ENCODE measurements at regions not wholly inside any gene's neighbourhood (a gene's known extent, or its start where the extent isn't known, plus 50 kb on each side); places are given as distances from the start of the nearest gene placed in this dataset.

DNA sequence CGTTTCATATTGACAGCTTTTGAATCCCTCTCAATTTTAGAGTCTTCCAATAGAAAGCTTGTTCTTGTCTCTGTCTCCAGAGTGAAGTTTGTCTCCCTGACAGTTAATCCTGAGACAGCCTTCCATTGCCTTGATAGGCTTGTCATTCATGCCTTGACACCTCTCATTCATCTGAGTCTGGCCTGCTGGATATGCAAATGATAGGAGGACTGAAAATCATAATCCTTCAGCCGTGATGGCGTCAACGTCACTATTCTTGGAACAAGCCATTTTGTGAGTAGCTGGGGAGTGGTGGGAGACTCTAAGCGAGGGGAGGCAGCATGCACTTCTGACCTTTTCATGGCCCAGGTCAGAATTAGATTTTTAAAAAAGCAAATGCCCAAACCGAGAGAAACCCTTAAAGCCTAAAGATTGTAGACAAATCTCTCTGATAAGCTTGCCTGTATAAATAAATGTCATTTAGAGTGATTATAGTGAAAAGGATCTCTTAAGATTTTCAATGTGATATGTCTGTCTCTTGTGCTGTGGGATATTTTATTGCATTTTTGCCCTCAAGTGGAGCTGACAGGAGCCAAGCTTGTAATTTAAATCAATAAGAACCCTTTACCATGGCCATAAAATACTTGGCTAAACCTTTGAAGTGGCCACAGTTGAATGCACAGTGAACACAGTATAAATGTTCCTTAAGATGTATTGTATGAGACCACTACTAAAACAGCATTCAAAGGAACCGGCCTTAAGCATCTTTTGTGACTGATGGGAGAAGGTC is 148.8 kb downstream of the SNX10 start:
- Histone ChIP-seq H3K79me2 (replicated peaks; ENCODE audit: insufficient read depth, low read length) (peaks cover 11% of the 10 kb centered on the region), H3K27me3 (ENCODE audit: insufficient read depth, low read depth, low read length) (no peaks in the 10 kb centered on the region), H3K27ac (ENCODE audit: low read length) (peak overlapping the region; percentile 99), H4K20me1 (ENCODE audit: insufficient read depth) (no peaks in the 10 kb centered on the region), H3K9ac (ENCODE audit: low read length) (peak overlapping the region; percentile 90), H3K4me3 (ENCODE audit: low read length) (peak overlapping the region; percentile 56), H3F3A (ENCODE audit: insufficient read depth, low read length, poor library complexity, severe bottlenecking) (peaks cover 15% of the 10 kb centered on the region), H3K4me2 (ENCODE audit: low read length) (peak overlapping the region; percentile 70), H3K9me2 (ENCODE audit: insufficient read depth, low read length) (no peaks in the 10 kb centered on the region), H3K36me3 (ENCODE audit: insufficient read depth, low read length) (no peaks in the 10 kb centered on the region), H2AFZ (ENCODE audit: low read depth, low read length) (no peak overlapping the region), H3K9me3 (ENCODE audit: low read length) (no peaks in the 10 kb centered on the region)
- no peak for TF ChIP-seq EZH2 (IDR thresholded peaks at IDR 0.05; ENCODE audit: borderline replicate concordance, insufficient read depth, low read length, poor library complexity, severe bottlenecking)
- TF ChIP-seq RAD21 (conservative IDR thresholded peaks at IDR 0.05) = no peak
- no peak for TF ChIP-seq MXI1 (conservative IDR thresholded peaks at IDR 0.05; ENCODE audit: poor library complexity, severe bottlenecking)
- TF ChIP-seq, protein P1, sequence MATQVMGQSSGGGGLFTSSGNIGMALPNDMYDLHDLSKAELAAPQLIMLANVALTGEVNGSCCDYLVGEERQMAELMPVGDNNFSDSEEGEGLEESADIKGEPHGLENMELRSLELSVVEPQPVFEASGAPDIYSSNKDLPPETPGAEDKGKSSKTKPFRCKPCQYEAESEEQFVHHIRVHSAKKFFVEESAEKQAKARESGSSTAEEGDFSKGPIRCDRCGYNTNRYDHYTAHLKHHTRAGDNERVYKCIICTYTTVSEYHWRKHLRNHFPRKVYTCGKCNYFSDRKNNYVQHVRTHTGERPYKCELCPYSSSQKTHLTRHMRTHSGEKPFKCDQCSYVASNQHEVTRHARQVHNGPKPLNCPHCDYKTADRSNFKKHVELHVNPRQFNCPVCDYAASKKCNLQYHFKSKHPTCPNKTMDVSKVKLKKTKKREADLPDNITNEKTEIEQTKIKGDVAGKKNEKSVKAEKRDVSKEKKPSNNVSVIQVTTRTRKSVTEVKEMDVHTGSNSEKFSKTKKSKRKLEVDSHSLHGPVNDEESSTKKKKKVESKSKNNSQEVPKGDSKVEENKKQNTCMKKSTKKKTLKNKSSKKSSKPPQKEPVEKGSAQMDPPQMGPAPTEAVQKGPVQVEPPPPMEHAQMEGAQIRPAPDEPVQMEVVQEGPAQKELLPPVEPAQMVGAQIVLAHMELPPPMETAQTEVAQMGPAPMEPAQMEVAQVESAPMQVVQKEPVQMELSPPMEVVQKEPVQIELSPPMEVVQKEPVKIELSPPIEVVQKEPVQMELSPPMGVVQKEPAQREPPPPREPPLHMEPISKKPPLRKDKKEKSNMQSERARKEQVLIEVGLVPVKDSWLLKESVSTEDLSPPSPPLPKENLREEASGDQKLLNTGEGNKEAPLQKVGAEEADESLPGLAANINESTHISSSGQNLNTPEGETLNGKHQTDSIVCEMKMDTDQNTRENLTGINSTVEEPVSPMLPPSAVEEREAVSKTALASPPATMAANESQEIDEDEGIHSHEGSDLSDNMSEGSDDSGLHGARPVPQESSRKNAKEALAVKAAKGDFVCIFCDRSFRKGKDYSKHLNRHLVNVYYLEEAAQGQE (IDR thresholded peaks at IDR 0.05; ENCODE audit: borderline replicate concordance) = no peak
- TF ChIP-seq, protein P2, sequence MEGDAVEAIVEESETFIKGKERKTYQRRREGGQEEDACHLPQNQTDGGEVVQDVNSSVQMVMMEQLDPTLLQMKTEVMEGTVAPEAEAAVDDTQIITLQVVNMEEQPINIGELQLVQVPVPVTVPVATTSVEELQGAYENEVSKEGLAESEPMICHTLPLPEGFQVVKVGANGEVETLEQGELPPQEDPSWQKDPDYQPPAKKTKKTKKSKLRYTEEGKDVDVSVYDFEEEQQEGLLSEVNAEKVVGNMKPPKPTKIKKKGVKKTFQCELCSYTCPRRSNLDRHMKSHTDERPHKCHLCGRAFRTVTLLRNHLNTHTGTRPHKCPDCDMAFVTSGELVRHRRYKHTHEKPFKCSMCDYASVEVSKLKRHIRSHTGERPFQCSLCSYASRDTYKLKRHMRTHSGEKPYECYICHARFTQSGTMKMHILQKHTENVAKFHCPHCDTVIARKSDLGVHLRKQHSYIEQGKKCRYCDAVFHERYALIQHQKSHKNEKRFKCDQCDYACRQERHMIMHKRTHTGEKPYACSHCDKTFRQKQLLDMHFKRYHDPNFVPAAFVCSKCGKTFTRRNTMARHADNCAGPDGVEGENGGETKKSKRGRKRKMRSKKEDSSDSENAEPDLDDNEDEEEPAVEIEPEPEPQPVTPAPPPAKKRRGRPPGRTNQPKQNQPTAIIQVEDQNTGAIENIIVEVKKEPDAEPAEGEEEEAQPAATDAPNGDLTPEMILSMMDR (IDR thresholded peaks at IDR 0.05; ENCODE audit: poor library complexity, severe bottlenecking) = no peak
- peak; percentile 44 for TF ChIP-seq SMC3 (conservative IDR thresholded peaks at IDR 0.05; ENCODE audit: poor library complexity)
- TF ChIP-seq POLR2AphosphoS5 (IDR thresholded peaks at IDR 0.05) = peak; percentile 93
- peak; percentile 100 for TF ChIP-seq EP300 (conservative IDR thresholded peaks at IDR 0.05; ENCODE audit: poor library complexity, severe bottlenecking)
- TF ChIP-seq TAF1 (IDR thresholded peaks at IDR 0.05; ENCODE audit: low read depth) = no peak

DNA sequence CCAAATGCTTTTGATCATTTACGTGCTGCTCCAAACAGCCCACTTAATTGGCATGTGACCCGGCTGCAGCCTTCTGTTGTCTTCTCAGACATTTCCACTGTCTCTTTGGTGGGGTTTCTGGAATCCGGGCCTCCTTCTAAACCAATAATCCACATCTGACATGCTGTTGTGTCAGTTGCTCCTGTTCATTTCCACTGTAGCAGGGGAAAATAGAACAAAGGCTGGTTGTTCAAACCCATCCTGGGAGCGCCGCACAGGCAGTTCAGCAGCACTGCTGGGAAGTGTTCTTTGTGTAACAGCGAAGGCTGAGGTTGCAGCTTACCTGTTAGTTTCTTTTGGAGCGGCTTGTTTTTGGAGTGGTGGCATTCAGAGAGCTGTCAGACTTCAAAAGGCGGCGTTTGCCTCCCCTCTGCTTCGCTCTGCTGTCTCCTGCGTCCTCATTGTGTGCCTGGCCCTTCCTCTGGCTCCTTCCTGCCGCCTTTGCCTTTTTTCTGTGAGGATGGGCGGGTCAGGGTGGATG is 149.4 kb downstream of the SNX10 start:
- H4K20me1 ChIP-seq (ENCODE audit: insufficient read depth) = no peaks in the 10 kb centered on the region
- no peaks in the 10 kb centered on the region for H3K9me2 ChIP-seq (ENCODE audit: insufficient read depth, low read length)
- H3F3A ChIP-seq (ENCODE audit: insufficient read depth, low read length, poor library complexity, severe bottlenecking) = peaks cover 15% of the 10 kb centered on the region
- H3K9me3 ChIP-seq (ENCODE audit: low read length) = no peaks in the 10 kb centered on the region
- peak overlapping the region; percentile 99 for H3K27ac ChIP-seq (ENCODE audit: low read length)
- TF ChIP-seq, protein P2 (IDR thresholded peaks at IDR 0.05; ENCODE audit: poor library complexity, severe bottlenecking) = no peak
- TF ChIP-seq MXI1 (conservative IDR thresholded peaks at IDR 0.05; ENCODE audit: poor library complexity, severe bottlenecking) = peak; percentile 41
- TF ChIP-seq, protein P1 (IDR thresholded peaks at IDR 0.05; ENCODE audit: borderline replicate concordance) = peak; percentile 91
- TF ChIP-seq EP300 (conservative IDR thresholded peaks at IDR 0.05; ENCODE audit: poor library complexity, severe bottlenecking) = peak; percentile 33
- no peak for TF ChIP-seq EZH2 (IDR thresholded peaks at IDR 0.05; ENCODE audit: borderline replicate concordance, insufficient read depth, low read length, poor library complexity, severe bottlenecking)
- peak; percentile 54 for TF ChIP-seq RAD21 (conservative IDR thresholded peaks at IDR 0.05)
- TF ChIP-seq TAF1 (IDR thresholded peaks at IDR 0.05; ENCODE audit: low read depth) = peak; percentile 50
- TF ChIP-seq SMC3 (conservative IDR thresholded peaks at IDR 0.05; ENCODE audit: poor library complexity) = peak; percentile 43
- TF ChIP-seq POLR2AphosphoS5 (IDR thresholded peaks at IDR 0.05) = peak; percentile 74
- H3K79me2 ChIP-seq (replicated peaks; ENCODE audit: insufficient read depth, low read length) = peaks cover 11% of the 10 kb centered on the region
- H3K36me3 ChIP-seq (ENCODE audit: insufficient read depth, low read length) = no peaks in the 10 kb centered on the region
- no peak overlapping the region for H2AFZ ChIP-seq (ENCODE audit: low read depth, low read length)
- H3K4me2 ChIP-seq (ENCODE audit: low read length) = peak overlapping the region; percentile 70
- H3K9ac ChIP-seq (ENCODE audit: low read length) = peak overlapping the region; percentile 90
- no peaks in the 10 kb centered on the region for H3K27me3 ChIP-seq (ENCODE audit: insufficient read depth, low read depth, low read length)
- H3K4me3 ChIP-seq (ENCODE audit: low read length) = peak overlapping the region; percentile 56

Measured in neural cell (in vitro differentiated cells).